ENCODE measurements at regions not wholly inside any gene's neighbourhood (a gene's known extent, or its start where the extent isn't known, plus 50 kb on each side); places are given as distances from the start of the nearest gene placed in this dataset.
"Not testable (repeated sequence)": the region's sequence is repeated elsewhere in the genome, so short reads cannot be mapped to it uniquely, and the experiment has no call there.

GRCh38 chr14:82999802-83000201 lies 1466.1 kb upstream of the SEL1L start:
- Mint-ChIP-seq H3K27ac (no peak overlapping the region), H3K9me3 (peaks cover 0 to 6% (median 2%) of the 10 kb centered on the region in 7 donors), H3K4me1 (no peaks in the 10 kb centered on the region), H3K36me3 (no peaks in the 10 kb centered on the region), H3K4me3 (no peak overlapping the region), H3K27me3 (no peaks in the 10 kb centered on the region)
- DNase-seq (no peak), ATAC-seq (ENCODE audit: low read depth in 2 of 2) (no peak)

- ATAC-seq (ENCODE audit: low read depth in 2 of 2) (no peak), DNase-seq (no peak)
- Mint-ChIP-seq H3K4me1 (no peaks in the 10 kb centered on the region), H3K36me3 (no peaks in the 10 kb centered on the region), H3K27me3 (no peaks in the 10 kb centered on the region), H3K4me3 (no peak overlapping the region), H3K9me3 (peaks cover 2 to 14% (median 7%) of the 10 kb centered on the region in 7 donors), H3K27ac (no peak overlapping the region)
Observed at GRCh38 chr14:83004456-83005006, 1470.9 kb upstream of the SEL1L start.

- no peak for ATAC-seq (ENCODE audit: low read depth in 2 of 2)
- no peaks in the 10 kb centered on the region for H3K27me3 Mint-ChIP-seq
- no peak overlapping the region for H3K27ac Mint-ChIP-seq
- H3K4me1 Mint-ChIP-seq: no peaks in the 10 kb centered on the region
- no peak for DNase-seq
- H3K4me3 Mint-ChIP-seq: no peak overlapping the region
- peaks cover 0 to 14% (median 9%) of the 10 kb centered on the region in 7 donors for H3K9me3 Mint-ChIP-seq
- H3K36me3 Mint-ChIP-seq: no peaks in the 10 kb centered on the region
Observed at GRCh38 chr14:83006121-83006670, 1472.5 kb upstream of the SEL1L start.

GRCh38 chr14:83007052-83007451 lies 1473.4 kb upstream of the SEL1L start:
- not testable (repeated sequence) for DNase-seq; H3K4me3 Mint-ChIP-seq; H3K27me3 Mint-ChIP-seq; H3K36me3 Mint-ChIP-seq; H3K4me1 Mint-ChIP-seq; ATAC-seq (ENCODE audit: low read depth in 2 of 2); H3K27ac Mint-ChIP-seq
- peaks cover 0 to 14% (median 9%) of the 10 kb centered on the region in 7 donors for H3K9me3 Mint-ChIP-seq

- Mint-ChIP-seq H3K4me3 (no peak overlapping the region), H3K36me3 (no peaks in the 10 kb centered on the region), H3K9me3 (peaks cover 0 to 15% (median 9%) of the 10 kb centered on the region in 7 donors), H3K27ac (no peak overlapping the region), H3K4me1 (no peaks in the 10 kb centered on the region), H3K27me3 (no peaks in the 10 kb centered on the region)
- no peak for ATAC-seq (ENCODE audit: low read depth in 2 of 2)
- no peak for DNase-seq
Observed at GRCh38 chr14:83007641-83008225, 1474.1 kb upstream of the SEL1L start.

GRCh38 chr14:83017296-83017695 lies 1483.6 kb upstream of the SEL1L start:
- peaks cover 0 to 16% (median 8%) of the 10 kb centered on the region in 7 donors for H3K9me3 Mint-ChIP-seq
- no peak overlapping the region for H3K27ac Mint-ChIP-seq
- no peaks in the 10 kb centered on the region for H3K36me3 Mint-ChIP-seq
- H3K27me3 Mint-ChIP-seq: no peaks in the 10 kb centered on the region
- no peak for ATAC-seq (ENCODE audit: low read depth in 2 of 2)
- H3K4me3 Mint-ChIP-seq: no peak overlapping the region
- no peak for DNase-seq
- no peaks in the 10 kb centered on the region for H3K4me1 Mint-ChIP-seq

GRCh38 chr14:83019744-83020414 lies 1486.2 kb upstream of the SEL1L start:
- Mint-ChIP-seq H3K36me3 (no peaks in the 10 kb centered on the region), H3K4me1 (no peaks in the 10 kb centered on the region), H3K27me3 (no peaks in the 10 kb centered on the region), H3K9me3 (peaks cover 0 to 10% (median 5%) of the 10 kb centered on the region in 7 donors), H3K27ac (no peak overlapping the region), H3K4me3 (no peak overlapping the region)
- ATAC-seq (ENCODE audit: low read depth in 2 of 2) (no peak), DNase-seq (no peak)

GRCh38 chr14:83021323-83021722 lies 1487.7 kb upstream of the SEL1L start:
- no peaks in the 10 kb centered on the region for H3K4me1 Mint-ChIP-seq
- DNase-seq (no peak), ATAC-seq (ENCODE audit: low read depth in 2 of 2) (no peak)
- no peaks in the 10 kb centered on the region for H3K27me3 Mint-ChIP-seq
- H3K4me3 Mint-ChIP-seq: no peak overlapping the region
- no peak overlapping the region for H3K27ac Mint-ChIP-seq
- peaks cover 0 to 18% (median 10%) of the 10 kb centered on the region in 7 donors for H3K9me3 Mint-ChIP-seq
- no peaks in the 10 kb centered on the region for H3K36me3 Mint-ChIP-seq

GRCh38 chr14:83023369-83023768 lies 1489.7 kb upstream of the SEL1L start:
- ATAC-seq (ENCODE audit: low read depth in 2 of 2) (no peak), DNase-seq (no peak)
- no peaks in the 10 kb centered on the region for H3K27me3 Mint-ChIP-seq
- no peaks in the 10 kb centered on the region for H3K4me1 Mint-ChIP-seq
- no peaks in the 10 kb centered on the region for H3K36me3 Mint-ChIP-seq
- H3K9me3 Mint-ChIP-seq: peaks cover 0 to 15% (median 8%) of the 10 kb centered on the region in 7 donors
- H3K27ac Mint-ChIP-seq: no peak overlapping the region
- no peak overlapping the region for H3K4me3 Mint-ChIP-seq

GRCh38 chr14:83041224-83041623 lies 1507.6 kb upstream of the SEL1L start:
- Mint-ChIP-seq H3K27me3 (no peaks in the 10 kb centered on the region), H3K36me3 (no peaks in the 10 kb centered on the region), H3K4me1 (no peaks in the 10 kb centered on the region), H3K27ac (no peak overlapping the region), H3K9me3 (peaks cover 0 to 14% (median 4%) of the 10 kb centered on the region in 7 donors), H3K4me3 (no peak overlapping the region)
- DNase-seq: no peak
- ATAC-seq (ENCODE audit: low read depth in 2 of 2): no peak

GRCh38 chr14:83042858-83043257 lies 1509.2 kb upstream of the SEL1L start:
- Mint-ChIP-seq H3K9me3 (peaks cover 0 to 7% (median 2%) of the 10 kb centered on the region in 7 donors), H3K4me3 (no peak overlapping the region), H3K4me1 (no peaks in the 10 kb centered on the region), H3K27me3 (no peaks in the 10 kb centered on the region), H3K27ac (no peak overlapping the region), H3K36me3 (no peaks in the 10 kb centered on the region)
- DNase-seq (no peak), ATAC-seq (ENCODE audit: low read depth in 2 of 2) (no peak)

GRCh38 chr14:83044001-83044400 lies 1510.3 kb upstream of the SEL1L start:
- Mint-ChIP-seq H3K27me3 (no peaks in the 10 kb centered on the region), H3K27ac (no peak overlapping the region), H3K9me3 (peaks cover 0 to 7% (median 0%) of the 10 kb centered on the region in 7 donors), H3K4me3 (no peak overlapping the region), H3K4me1 (no peaks in the 10 kb centered on the region), H3K36me3 (no peaks in the 10 kb centered on the region)
- no peak for DNase-seq
- no peak for ATAC-seq (ENCODE audit: low read depth in 2 of 2)

GRCh38 chr14:83047059-83047830 lies 1513.6 kb upstream of the SEL1L start:
- ATAC-seq (ENCODE audit: low read depth in 2 of 2) (no peak), DNase-seq (no peak)
- Mint-ChIP-seq H3K27ac (no peak overlapping the region), H3K36me3 (no peaks in the 10 kb centered on the region), H3K4me1 (no peaks in the 10 kb centered on the region), H3K27me3 (no peaks in the 10 kb centered on the region), H3K4me3 (no peak overlapping the region), H3K9me3 (peaks cover 0 to 6% (median 0%) of the 10 kb centered on the region in 7 donors)
